ENCODE measurements at regions not wholly inside any gene's neighbourhood (a gene's known extent, or its start where the extent isn't known, plus 50 kb on each side); places are given as distances from the start of the nearest gene placed in this dataset.
A peak's percentile ranks its signal among the peaks of the same experiment; 100 is the strongest.

DNA sequence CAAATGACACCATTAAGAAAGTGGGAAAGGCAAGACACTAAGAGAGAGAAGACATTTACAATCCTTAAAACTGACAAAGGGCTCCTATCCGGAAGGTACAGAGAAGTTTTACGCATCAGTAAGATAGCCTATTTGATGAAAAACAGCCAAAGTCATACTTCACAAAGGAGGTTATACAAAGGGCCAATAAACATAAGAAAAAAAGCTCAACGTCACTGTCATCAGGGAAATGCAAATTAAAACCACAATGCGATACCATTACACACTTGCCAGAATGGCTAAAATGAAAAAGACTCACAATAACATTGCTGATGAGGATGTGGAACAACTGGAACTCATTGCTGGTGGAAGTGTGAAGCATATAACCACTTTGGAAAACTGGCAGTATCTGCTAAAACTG is 168.6 kb upstream of the FAR2 start:
- DNase-seq (ENCODE audit: low read depth), result no peak
- H3K4me3 ChIP-seq (ENCODE audit: low read length), result no peak overlapping the region
- TF ChIP-seq CTCF (conservative IDR thresholded peaks at IDR 0.05; ENCODE audit: low read length), result no peak

DNA sequence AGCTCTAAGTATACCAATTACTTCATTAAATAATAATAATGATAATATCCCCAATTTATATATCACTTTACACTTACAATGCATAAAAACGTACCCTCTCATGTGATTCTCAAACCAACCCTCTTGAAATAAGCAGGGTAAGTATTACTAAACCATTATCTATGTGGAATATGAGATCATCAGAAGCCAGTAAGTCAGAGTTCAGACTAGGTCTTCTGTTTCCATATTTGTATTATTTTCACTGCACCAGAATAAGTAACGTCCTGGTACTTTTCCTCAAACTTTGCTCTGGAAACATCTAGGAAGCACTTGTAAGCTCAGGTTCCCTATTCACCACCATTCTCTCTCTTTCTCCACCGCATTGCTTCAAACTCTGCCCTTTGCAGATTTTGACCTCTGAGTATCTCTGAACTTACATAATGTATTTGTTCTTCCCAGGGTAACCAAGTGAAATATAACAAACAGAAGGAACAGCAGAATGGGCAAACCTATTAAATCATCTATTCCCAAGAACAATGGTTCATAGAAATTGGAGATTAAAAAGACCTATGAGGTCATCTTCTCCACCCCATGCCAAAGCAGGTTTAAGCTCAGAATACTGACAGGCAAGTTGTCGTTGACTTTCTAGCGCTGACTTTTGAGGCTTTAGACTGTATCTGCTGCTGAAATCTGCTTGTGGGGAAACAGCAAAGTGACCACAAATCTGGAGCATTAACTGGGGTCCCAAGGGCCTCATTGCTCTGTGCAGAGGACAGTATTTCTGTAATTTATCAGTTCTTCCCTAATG is 161.3 kb upstream of the FAR2 start:
- H3K4me3 ChIP-seq (ENCODE audit: low read length), result no peak overlapping the region
- no peak for TF ChIP-seq CTCF (conservative IDR thresholded peaks at IDR 0.05; ENCODE audit: low read length)
- no peak for DNase-seq (ENCODE audit: low read depth)

DNA sequence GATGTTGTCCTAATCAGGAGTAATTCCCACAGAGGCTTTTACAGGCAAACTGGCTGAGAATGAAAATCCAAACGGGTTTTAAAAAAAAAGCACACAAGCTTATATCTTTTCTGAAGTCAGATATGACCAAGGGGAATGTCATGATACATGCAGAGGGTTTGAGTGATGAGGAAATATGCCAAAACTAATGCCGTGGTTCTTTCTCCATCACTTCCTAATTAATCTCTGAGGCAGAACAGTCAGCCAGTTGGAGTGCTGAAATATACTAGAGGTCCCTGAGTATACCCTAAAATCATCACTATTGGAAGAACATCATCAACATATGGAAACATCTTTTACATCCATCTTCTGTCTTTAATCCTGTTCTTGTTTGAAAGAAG is 160.8 kb upstream of the FAR2 start:
- DNase-seq (ENCODE audit: low read depth), result no peak
- no peak for TF ChIP-seq CTCF (conservative IDR thresholded peaks at IDR 0.05; ENCODE audit: low read length)

DNA sequence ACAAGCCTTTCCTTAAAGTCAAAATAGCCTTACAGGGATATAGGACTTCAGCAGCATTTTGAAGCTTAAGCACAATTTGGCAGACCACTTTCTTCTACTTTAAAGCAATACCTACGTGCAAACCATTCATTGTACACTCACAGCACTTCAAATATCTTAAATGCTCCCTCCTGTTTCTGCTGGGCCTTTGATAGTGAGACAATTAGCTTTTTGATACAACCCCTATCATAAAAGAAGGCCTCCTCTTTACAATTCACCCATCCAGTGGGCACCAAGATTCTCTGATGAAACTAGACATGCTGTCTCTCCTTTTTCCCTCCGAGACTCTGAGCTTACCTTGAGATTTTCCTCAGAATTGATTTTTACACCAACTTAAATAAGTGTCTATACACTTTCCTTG is 157.5 kb upstream of the FAR2 start:
- no peak overlapping the region for H3K4me3 ChIP-seq (ENCODE audit: low read length)
- DNase-seq (ENCODE audit: low read depth), result no peak
- no peak for TF ChIP-seq CTCF (conservative IDR thresholded peaks at IDR 0.05; ENCODE audit: low read length)

More for the DNA sequence above, 160.8 kb upstream of the FAR2 start:
- H3K4me3 ChIP-seq (ENCODE audit: low read length), result no peak overlapping the region

GRCh38 chr12:28993720-28994119 is 155.4 kb upstream of the FAR2 start:
- DNase-seq (ENCODE audit: low read depth), result no peak
- TF ChIP-seq CTCF (conservative IDR thresholded peaks at IDR 0.05; ENCODE audit: low read length), result no peak
- H3K4me3 ChIP-seq (ENCODE audit: low read length), result no peak overlapping the region

DNA sequence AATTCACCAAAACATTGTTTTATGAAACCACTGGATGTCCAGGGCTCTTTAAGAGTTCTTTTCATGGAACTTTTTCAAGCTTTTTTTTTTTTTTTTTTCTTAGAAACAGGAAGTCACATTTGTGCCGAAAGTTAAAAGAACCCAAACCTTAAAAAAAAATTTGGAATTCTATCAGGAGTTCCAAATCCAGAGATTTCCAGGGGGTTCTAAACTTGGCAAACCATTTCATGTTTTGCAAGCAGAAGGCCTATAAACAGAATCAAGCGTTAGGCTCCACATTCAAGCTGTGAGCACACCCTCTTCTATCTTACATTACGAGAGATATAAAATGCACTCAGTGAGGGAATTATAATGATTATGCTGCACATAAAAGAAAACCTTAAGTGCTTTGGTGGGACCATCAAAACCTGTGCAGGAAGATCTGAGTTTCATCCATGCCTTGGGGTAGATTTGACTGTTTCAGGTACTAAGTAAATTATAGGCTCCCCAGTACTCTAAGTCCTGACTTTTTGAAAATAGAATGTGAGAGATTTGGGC is 154.8 kb upstream of the FAR2 start:
- no peak overlapping the region for H3K4me3 ChIP-seq (ENCODE audit: low read length)
- no peak for TF ChIP-seq CTCF (conservative IDR thresholded peaks at IDR 0.05; ENCODE audit: low read length)
- no peak for DNase-seq (ENCODE audit: low read depth)

GRCh38 chr12:28996688-28997087 is 152.4 kb upstream of the FAR2 start:
- peak; percentile 6 for DNase-seq (ENCODE audit: low read depth)
- no peak for TF ChIP-seq CTCF (conservative IDR thresholded peaks at IDR 0.05; ENCODE audit: low read length)
- H3K4me3 ChIP-seq (ENCODE audit: low read length), result no peak overlapping the region

Data from AG10803 (cell line).